ENCODE measurements at regions not wholly inside any gene's neighbourhood (a gene's known extent, or its start where the extent isn't known, plus 50 kb on each side); places are given as distances from the start of the nearest gene placed in this dataset.

- Histone ChIP-seq H3K14ac (ENCODE audit: insufficient read depth, low read length) (no peak overlapping the region), H3K4me2 (ENCODE audit: insufficient read depth, insufficient read length, low read length) (no peak overlapping the region), H2BK5ac (ENCODE audit: insufficient read length, low read length) (no peak overlapping the region), H2AK5ac (ENCODE audit: insufficient read length, low read length) (no peak overlapping the region), H3K79me2 (ENCODE audit: insufficient read depth, low read length) (no peaks in the 10 kb centered on the region), H2BK15ac (ENCODE audit: low read depth, low read length) (no peak overlapping the region), H4K8ac (replicated peaks; ENCODE audit: insufficient read length, low read depth, low read length) (no peak overlapping the region), H2BK20ac (ENCODE audit: low read depth, low read length, poor library complexity, severe bottlenecking) (no peak overlapping the region), H3K18ac (ENCODE audit: insufficient read length, low read depth, low read length) (no peak overlapping the region), H3K4ac (ENCODE audit: low read depth, low read length) (no peak overlapping the region), H3K9me3 (ENCODE audit: control insufficient read depth, low read depth, low read length) (no peaks in the 10 kb centered on the region), H3K79me1 (ENCODE audit: insufficient read depth, low read depth, low read length, poor library complexity, severe bottlenecking) (no peaks in the 10 kb centered on the region), H2BK120ac (ENCODE audit: low read depth, low read length, poor library complexity, severe bottlenecking) (no peak overlapping the region), H3K27ac (ENCODE audit: insufficient read length, low read depth, low read length) (no peak overlapping the region), H2BK12ac (ENCODE audit: insufficient read length, low read depth, low read length) (no peak overlapping the region), H3K4me1 (ENCODE audit: insufficient read depth, low read length) (no peaks in the 10 kb centered on the region), H3T11ph (ENCODE audit: low read length) (no peak overlapping the region), H3K27me3 (ENCODE audit: insufficient read depth, low read length) (no peaks in the 10 kb centered on the region), H3K23ac (ENCODE audit: insufficient read length, low read depth, low read length) (no peak overlapping the region), H3K23me2 (ENCODE audit: insufficient read length, low read depth, low read length, poor library complexity, severe bottlenecking) (no peaks in the 10 kb centered on the region), H3K9ac (ENCODE audit: extremely low read depth, insufficient read length, low read length) (no peak overlapping the region), H4K91ac (ENCODE audit: insufficient read length, low read depth, low read length) (no peak overlapping the region), H3K56ac (ENCODE audit: insufficient read length, low read depth, low read length) (no peak overlapping the region), H4K5ac (ENCODE audit: insufficient read length, low read depth, low read length) (no peak overlapping the region), H2AFZ (ENCODE audit: low read length) (no peak overlapping the region), H4K20me1 (ENCODE audit: control insufficient read depth, insufficient read depth, insufficient read length) (no peaks in the 10 kb centered on the region)
- DNase-seq, result no peak
- peaks cover 0 to 1% of the 10 kb centered on the region in 2 experiments; a peak in 1 of 4 replicates for H3K4me1 Mint-ChIP-seq
- TF ChIP-seq CTCF (conservative IDR thresholded peaks at IDR 0.05), result no peak
- no peak overlapping the region for H3K4me3 Mint-ChIP-seq
- no peaks in the 10 kb centered on the region for H3K36me3 Mint-ChIP-seq (ENCODE audit: insufficient read depth in 1 of 3, low read depth in 3 of 3)
- no peaks in the 10 kb centered on the region for H3K9me3 Mint-ChIP-seq
- WGBS (ENCODE audit: extremely low coverage, insufficient read length, low lambda C conversion rate), result no CpG with 5 or more reads among the region's 7 CpGs
- H3K27ac Mint-ChIP-seq, result peak overlapping the region in 1 of 3 experiments; percentile 49; a peak in 1 of 7 replicates
- no peaks in the 10 kb centered on the region; the same call in 1 of the 2 replicates for H3K27me3 Mint-ChIP-seq (ENCODE audit: low read depth)
These were observed 263.8 kb downstream of the CYRIA start for GRCh38 chr2:16401761-16402300.

Data from H9 (cell line).